Middle frontal gyrus (tissue), 1 donor: ENCODE measurements at regions not wholly inside any gene's neighbourhood (a gene's known extent, or its start where the extent isn't known, plus 50 kb on each side); places are given as distances from the start of the nearest gene placed in this dataset.

ENCODE experiments used
- DNase-seq: peaks from one replicate; pipeline ENCODE4 v3.0.0-alpha.2; 2015; ENCODE audit warnings: low spot score; ENCODE audit errors: extremely low spot score

- no peak for DNase-seq
These were observed 156.2 kb upstream of the CST7 start for GRCh38 chr20:24792641-24793495.

GRCh38 chr20:24795436-24795835, 153.6 kb upstream of the CST7 start:
- DNase-seq = no peak

- DNase-seq = no peak
These were observed 152.8 kb upstream of the CST7 start for GRCh38 chr20:24796236-24796635.

- DNase-seq = no peak
These were observed 152.0 kb upstream of the CST7 start for GRCh38 chr20:24797113-24797512.

- DNase-seq = no peak
These were observed 151.1 kb upstream of the CST7 start for GRCh38 chr20:24797745-24798655.

- no peak for DNase-seq
These were observed 150.0 kb upstream of the CST7 start for GRCh38 chr20:24798930-24799705.

- no peak for DNase-seq
These were observed 149.0 kb upstream of the CST7 start for GRCh38 chr20:24799971-24800580.

- no peak for DNase-seq
These were observed 146.7 kb upstream of the CST7 start for GRCh38 chr20:24802286-24802820.

GRCh38 chr20:24804481-24805206, 144.4 kb upstream of the CST7 start:
- no peak for DNase-seq

- no peak for DNase-seq
These were observed 143.4 kb upstream of the CST7 start for GRCh38 chr20:24805456-24806238.

GRCh38 chr20:24806705-24807676, 142.1 kb upstream of the CST7 start:
- DNase-seq = no peak

GRCh38 chr20:24808616-24809015, 140.5 kb upstream of the CST7 start:
- no peak for DNase-seq

- DNase-seq = no peak
These were observed 139.5 kb upstream of the CST7 start for GRCh38 chr20:24809606-24810005.

- no peak for DNase-seq
These were observed 138.2 kb upstream of the CST7 start for GRCh38 chr20:24810676-24811407.

- DNase-seq = no peak
These were observed 136.7 kb upstream of the CST7 start for GRCh38 chr20:24812373-24812772.

- no peak for DNase-seq
These were observed 136.0 kb upstream of the CST7 start for GRCh38 chr20:24813080-24813479.

- DNase-seq = no peak
These were observed 135.6 kb upstream of the CST7 start for GRCh38 chr20:24813496-24813895.
